HepG2 (cell line): ENCODE measurements at regions not wholly inside any gene's neighbourhood (a gene's known extent, or its start where the extent isn't known, plus 50 kb on each side); places are given as distances from the start of the nearest gene placed in this dataset.

Source experiments
- ATAC-seq: fragments of 200-7000 bp; cut with Tn5 transposase; 3 replicates; pipeline ENCODE4 v1.9.1; 2020; ENCODE audit warnings: mild to moderate bottlenecking, moderate library complexity
- BruUV-seq: library from RNA; stranded (reverse); fragments of 400-500 nt; replicated peaks from 2 replicates; lab custom pipeline; 2021; lab: Mats Ljungman, UMichigan
- CTCF ChIA-PET: fragments of 300-600 bp; formaldehyde crosslinking; extraction: SDS; loops from one replicate; lab custom pipeline; 2021; ENCODE audit warnings: low total read pairs, inconsistent platforms, low intra/inter-chr PET ratio; lab: Yijun Ruan, JAX
- POLR2A ChIA-PET: fragments of 350-600 bp; sonication (Branson Sonifier 250); formaldehyde crosslinking; loops from one replicate; lab custom pipeline; 2020; ENCODE audit warnings: antibody characterized with exemption, inconsistent platforms; lab: Yijun Ruan, JAX
- DNase-seq: peaks from one replicate; pipeline ENCODE4 v3.0.0-alpha.2; 2015; ENCODE audit warnings: low spot score
- FAIRE-seq: peaks from 3 replicates; lab custom pipeline; 2011; peaks lifted over from hg19 to GRCh38; lab: Jason Lieb, UNC
- H2AFZ ChIP-seq: one replicate; pipeline ENCODE4 v1.6.1; 2011; ENCODE audit warnings: low read length, inconsistent platforms
- H3K27ac ChIP-seq: fragments of 300-600 bp; 3 replicates; pipeline ENCODE4 v1.8.0; 2011; ENCODE audit warnings: mixed run types, mild to moderate bottlenecking, mixed read lengths, low read length, inconsistent platforms; ENCODE audit not compliant: insufficient read depth; ENCODE audit errors: extremely low read length
- H3K27me3 ChIP-seq, 2 experiments: fragments of 200-600 bp in 1 of 2; 2 replicates in 1 of 2; 3 replicates in 1 of 2; pipeline versions ENCODE4 v1.6.0 to v1.8.0; 2011; ENCODE audit warnings: low read length in 2 of 2, mild to moderate bottlenecking in 2 of 2, moderate library complexity in 2 of 2, inconsistent platforms in 1 of 2; ENCODE audit not compliant: insufficient read depth in 2 of 2, control insufficient read depth in 1 of 2
- H3K36me3 ChIP-seq, 2 experiments: fragments of 200-600 bp in 1 of 2; replicated peaks in 1 of 2; 2 replicates in 1 of 2; 3 replicates in 1 of 2; pipeline versions ENCODE4 v1.5.1 to v1.8.0; 2011; ENCODE audit warnings: low read length in 2 of 2, inconsistent platforms in 1 of 2; ENCODE audit not compliant: insufficient read depth in 2 of 2, control insufficient read depth in 1 of 2
- H3K4me1 ChIP-seq: 2 replicates; pipeline ENCODE4 v1.5.1; 2012; ENCODE audit warnings: low read length, inconsistent platforms; ENCODE audit not compliant: insufficient read depth
- H3K4me2 ChIP-seq: 2 replicates; pipeline ENCODE4 v1.6.0; 2011; ENCODE audit warnings: low read depth, low read length, inconsistent platforms
- H3K4me3 ChIP-seq, 3 experiments: fragments of 200-600 bp in 1 of 3; sonication (generic), shearing (Covaris generic) in 1 of 3; replicated peaks in 1 of 3; 2 replicates each; pipeline ENCODE4 v1.5.1; 2011 to 2016; ENCODE audit warnings: low read length in 3 of 3, inconsistent platforms in 2 of 3, low read depth in 2 of 3, mild to moderate bottlenecking in 2 of 3, control low read depth in 1 of 3, mixed read lengths in 1 of 3; ENCODE audit not compliant: insufficient read depth in 1 of 3
- H3K79me2 ChIP-seq: one replicate; pipeline ENCODE4 v1.6.1; 2011; ENCODE audit warnings: low read length, inconsistent platforms; ENCODE audit not compliant: insufficient read depth
- H3K9ac ChIP-seq: 2 replicates; pipeline ENCODE4 v1.6.0; 2011; ENCODE audit warnings: mild to moderate bottlenecking, low read depth, low read length, inconsistent platforms; ENCODE audit not compliant: insufficient read depth
- H3K9me3 ChIP-seq: 2 replicates; pipeline ENCODE4 v1.5.1; 2012; ENCODE audit warnings: mild to moderate bottlenecking, low read length
- H4K20me1 ChIP-seq: 2 replicates; pipeline ENCODE4 v1.6.0; 2011; ENCODE audit warnings: inconsistent platforms, mild to moderate bottlenecking, low read length, moderate library complexity; ENCODE audit not compliant: insufficient read depth
- AGO1 ChIP-seq: fragments of 200-400 bp; formaldehyde crosslinking; IDR thresholded peaks from 2 replicates; pipeline ENCODE4 v1.6.1; 2017; ENCODE audit warnings: mild to moderate bottlenecking, low read depth, low read length, moderate library complexity; ENCODE audit not compliant: poor library complexity, severe bottlenecking
- CBFB ChIP-seq: sonication (generic); formaldehyde crosslinking; IDR thresholded peaks from 2 replicates; pipeline ENCODE4 v1.4.0; 2020; ENCODE audit warnings: missing genetic modification reagents
- CREB1 ChIP-seq, 2 experiments: fragments of 450-650 bp in 1 of 2; IDR thresholded peaks; 2 replicates each; pipeline ENCODE4 v1.6.1; 2016 to 2017; ENCODE audit warnings: control low read depth in 1 of 2, mild to moderate bottlenecking in 1 of 2, missing compliant biosample characterization in 1 of 2, missing genetic modification characterization in 1 of 2
- FOXP1 ChIP-seq, 2 experiments: fragments of 450-650 bp in 1 of 2; IDR thresholded peaks; 2 replicates each; pipeline ENCODE4 v1.6.1; 2017 to 2018; ENCODE audit warnings: antibody characterized with exemption in 1 of 2
- IKZF1 ChIP-seq: fragments of 450-650 bp; IDR thresholded peaks from 2 replicates; pipeline ENCODE4 v1.7.1; 2016
- JUN ChIP-seq: sonication (generic); formaldehyde crosslinking; IDR thresholded peaks from 2 replicates; pipeline ENCODE4 v1.4.0; 2020; ENCODE audit warnings: mild to moderate bottlenecking, missing genetic modification reagents
- MAF1 ChIP-seq: sonication (generic); formaldehyde crosslinking; IDR thresholded peaks from 2 replicates; pipeline ENCODE4 v1.5.0; 2020; ENCODE audit warnings: missing genetic modification reagents, borderline replicate concordance
- PAX8 ChIP-seq: sonication (generic); formaldehyde crosslinking; IDR thresholded peaks from 2 replicates; pipeline ENCODE4 v1.8.0; 2022; ENCODE audit warnings: mild to moderate bottlenecking, missing genetic modification reagents, borderline replicate concordance
- ZBTB20 ChIP-seq: sonication (generic); formaldehyde crosslinking; IDR thresholded peaks from 2 replicates; pipeline ENCODE4 v1.8.1; 2023; ENCODE audit warnings: missing genetic modification reagents, low read depth, mild to moderate bottlenecking, borderline replicate concordance
- ZNF468 ChIP-seq: sonication (generic); formaldehyde crosslinking; IDR thresholded peaks from 2 replicates; pipeline ENCODE4 v1.8.0; 2022; ENCODE audit warnings: mild to moderate bottlenecking, moderate library complexity, missing genetic modification reagents
- ZNF772 ChIP-seq: sonication (generic); formaldehyde crosslinking; IDR thresholded peaks from 2 replicates; pipeline ENCODE4 v1.5.0; 2020; ENCODE audit warnings: mild to moderate bottlenecking, missing genetic modification reagents
- WGBS: methylation state at CpG from one replicate; pipeline ENCODE4 v1.1.6; 2017; ENCODE audit warnings: low lambda C conversion rate; 5-methylcytosine and 5-hydroxymethylcytosine counted together
- in situ Hi-C: cut with HindIII; loops from 2 replicates; pipeline ENCODE4 v1.10.0; 2017; ENCODE audit warnings: low pct_unique_long_range_greater_than_20kb; ENCODE audit not compliant: extremely low pct_ligation_motif_present
- intact Hi-C: fragments of 100-400 bp; cut with micrococcal nuclease; formaldehyde crosslinking; loops from one replicate; pipeline ENCODE4 v1.10.0; 2022; ENCODE audit not compliant: unreplicated experiment
- TF ChIP-seq, protein P1 (sequence below): sonication (generic); formaldehyde crosslinking; IDR thresholded peaks from 2 replicates; pipeline ENCODE4 v1.5.1; 2020; ENCODE audit warnings: mild to moderate bottlenecking, missing genetic modification reagents, moderate library complexity
- TF ChIP-seq, protein P2 (sequence below): sonication (generic); formaldehyde crosslinking; IDR thresholded peaks from 2 replicates; pipeline ENCODE4 v1.5.1; 2020; ENCODE audit warnings: missing genetic modification reagents, mild to moderate bottlenecking, borderline replicate concordance
- TF ChIP-seq, protein P3 (sequence below): sonication (generic); formaldehyde crosslinking; IDR thresholded peaks from 2 replicates; pipeline ENCODE4 v1.4.0; 2020; ENCODE audit warnings: missing genetic modification reagents

DNA sequence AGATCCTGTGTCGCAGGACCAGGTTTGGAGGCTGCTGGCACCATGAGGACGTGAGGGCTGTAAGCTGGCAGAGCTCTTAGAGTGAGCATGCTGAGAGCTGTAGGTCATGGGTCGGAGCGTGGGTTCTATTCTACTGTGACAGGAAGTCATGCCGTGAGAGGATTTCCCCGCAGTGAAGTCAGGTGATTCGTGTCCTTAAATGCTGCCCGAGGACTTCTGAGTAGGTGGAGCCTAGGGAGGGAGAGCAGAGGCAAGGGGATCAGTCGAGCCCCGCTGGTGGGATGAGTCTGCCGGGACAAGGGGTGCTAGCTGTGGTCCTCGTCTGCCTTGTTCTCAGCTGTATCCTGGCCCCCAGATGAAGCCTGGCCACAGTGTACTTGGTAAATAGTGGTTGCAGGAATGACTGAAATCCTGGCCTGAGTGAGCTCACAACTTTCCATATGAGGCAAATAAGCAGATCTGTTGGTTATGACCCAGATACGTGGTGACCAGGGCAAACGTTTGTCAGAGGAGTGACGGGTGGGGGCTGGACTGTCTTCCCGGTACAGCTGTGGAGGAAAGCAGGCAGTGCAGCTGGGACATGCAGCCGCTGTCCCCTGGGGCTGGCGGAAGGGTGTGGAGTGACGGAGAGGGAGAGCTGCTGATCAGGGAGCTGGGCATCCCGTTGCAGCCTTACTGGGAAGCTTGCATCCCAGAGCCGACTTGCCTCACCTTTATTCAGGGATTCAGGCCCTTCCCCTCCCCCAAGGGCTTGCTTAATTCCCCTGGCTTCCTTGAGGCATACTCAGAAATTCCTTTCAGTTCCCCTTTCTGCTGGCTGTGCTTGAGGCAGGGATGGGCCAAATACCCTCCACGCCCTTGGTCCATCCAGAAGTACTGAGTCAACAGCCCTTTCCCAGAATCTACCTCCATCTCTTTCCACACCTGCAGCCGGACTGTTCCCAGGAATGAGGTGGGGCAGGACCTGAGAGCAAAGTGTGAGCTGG, 250.9 kb upstream of the RREB1 start (continued):
- TF ChIP-seq MAF1 (CRISPR knock-in tag) (no peak), CREB1 (IDR thresholded peaks at IDR 0.05) (0 out of 2 replicates have a peak, but pooled peaks have one; percentile 17), CREB1 (CRISPR knock-in tag; IDR thresholded peaks at IDR 0.05) (no peak)
- TF ChIP-seq, protein P1, sequence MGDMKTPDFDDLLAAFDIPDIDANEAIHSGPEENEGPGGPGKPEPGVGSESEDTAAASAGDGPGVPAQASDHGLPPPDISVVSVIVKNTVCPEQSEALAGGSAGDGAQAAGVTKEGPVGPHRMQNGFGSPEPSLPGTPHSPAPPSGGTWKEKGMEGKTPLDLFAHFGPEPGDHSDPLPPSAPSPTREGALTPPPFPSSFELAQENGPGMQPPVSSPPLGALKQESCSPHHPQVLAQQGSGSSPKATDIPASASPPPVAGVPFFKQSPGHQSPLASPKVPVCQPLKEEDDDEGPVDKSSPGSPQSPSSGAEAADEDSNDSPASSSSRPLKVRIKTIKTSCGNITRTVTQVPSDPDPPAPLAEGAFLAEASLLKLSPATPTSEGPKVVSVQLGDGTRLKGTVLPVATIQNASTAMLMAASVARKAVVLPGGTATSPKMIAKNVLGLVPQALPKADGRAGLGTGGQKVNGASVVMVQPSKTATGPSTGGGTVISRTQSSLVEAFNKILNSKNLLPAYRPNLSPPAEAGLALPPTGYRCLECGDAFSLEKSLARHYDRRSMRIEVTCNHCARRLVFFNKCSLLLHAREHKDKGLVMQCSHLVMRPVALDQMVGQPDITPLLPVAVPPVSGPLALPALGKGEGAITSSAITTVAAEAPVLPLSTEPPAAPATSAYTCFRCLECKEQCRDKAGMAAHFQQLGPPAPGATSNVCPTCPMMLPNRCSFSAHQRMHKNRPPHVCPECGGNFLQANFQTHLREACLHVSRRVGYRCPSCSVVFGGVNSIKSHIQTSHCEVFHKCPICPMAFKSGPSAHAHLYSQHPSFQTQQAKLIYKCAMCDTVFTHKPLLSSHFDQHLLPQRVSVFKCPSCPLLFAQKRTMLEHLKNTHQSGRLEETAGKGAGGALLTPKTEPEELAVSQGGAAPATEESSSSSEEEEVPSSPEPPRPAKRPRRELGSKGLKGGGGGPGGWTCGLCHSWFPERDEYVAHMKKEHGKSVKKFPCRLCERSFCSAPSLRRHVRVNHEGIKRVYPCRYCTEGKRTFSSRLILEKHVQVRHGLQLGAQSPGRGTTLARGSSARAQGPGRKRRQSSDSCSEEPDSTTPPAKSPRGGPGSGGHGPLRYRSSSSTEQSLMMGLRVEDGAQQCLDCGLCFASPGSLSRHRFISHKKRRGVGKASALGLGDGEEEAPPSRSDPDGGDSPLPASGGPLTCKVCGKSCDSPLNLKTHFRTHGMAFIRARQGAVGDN: 0 out of 2 replicates have a peak, but pooled peaks have one; percentile 11

DNA sequence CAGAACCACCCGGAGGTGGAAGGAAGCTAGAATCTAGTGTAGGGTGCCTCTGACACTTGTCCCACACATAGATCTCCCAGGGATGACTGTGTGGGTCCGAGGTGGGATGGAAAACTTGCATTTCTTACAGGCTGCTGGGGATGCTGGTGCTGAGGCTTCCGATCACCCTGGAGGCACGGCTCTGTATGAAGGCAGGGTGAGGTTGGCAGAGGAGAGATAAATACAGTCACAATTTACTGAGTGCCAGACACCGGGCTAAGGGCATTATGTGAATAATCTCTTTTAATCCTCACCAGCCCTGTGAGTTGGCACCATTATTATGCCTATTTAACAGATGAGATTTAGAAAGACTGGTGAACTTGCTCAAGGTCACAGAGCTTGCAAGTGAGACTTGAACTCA, 250.2 kb upstream of the RREB1 start:
- no TSS peak for BruUV-seq
- ChIA-PET CTCF (no interaction called here), POLR2A (no interaction called here)
- ATAC-seq: no peak
- DNase-seq: no peak
- no peak for FAIRE-seq
- Histone ChIP-seq H4K20me1 (no peaks in the 10 kb centered on the region), H3K4me2 (no peak overlapping the region), H3K27ac (no peak overlapping the region), H3K9ac (no peak overlapping the region), H3K9me3 (no peaks in the 10 kb centered on the region), H3K36me3 (no peaks in the 10 kb centered on the region), H2AFZ (no peak overlapping the region), H3K4me1 (peaks cover 5% of the 10 kb centered on the region; the same call in 1 of the 2 replicates), H3K4me3 (no peak overlapping the region), H3K27me3 (peaks cover 2 to 11% of the 10 kb centered on the region in 2 experiments; a peak in 1 of 5 replicates), H3K79me2 (no peaks in the 10 kb centered on the region)
- 31% methylated on average over 5 of the region's 5 CpGs for WGBS
- in situ Hi-C loops: no loop called here
- intact Hi-C loops: no loop called here
- TF ChIP-seq, protein P2, sequence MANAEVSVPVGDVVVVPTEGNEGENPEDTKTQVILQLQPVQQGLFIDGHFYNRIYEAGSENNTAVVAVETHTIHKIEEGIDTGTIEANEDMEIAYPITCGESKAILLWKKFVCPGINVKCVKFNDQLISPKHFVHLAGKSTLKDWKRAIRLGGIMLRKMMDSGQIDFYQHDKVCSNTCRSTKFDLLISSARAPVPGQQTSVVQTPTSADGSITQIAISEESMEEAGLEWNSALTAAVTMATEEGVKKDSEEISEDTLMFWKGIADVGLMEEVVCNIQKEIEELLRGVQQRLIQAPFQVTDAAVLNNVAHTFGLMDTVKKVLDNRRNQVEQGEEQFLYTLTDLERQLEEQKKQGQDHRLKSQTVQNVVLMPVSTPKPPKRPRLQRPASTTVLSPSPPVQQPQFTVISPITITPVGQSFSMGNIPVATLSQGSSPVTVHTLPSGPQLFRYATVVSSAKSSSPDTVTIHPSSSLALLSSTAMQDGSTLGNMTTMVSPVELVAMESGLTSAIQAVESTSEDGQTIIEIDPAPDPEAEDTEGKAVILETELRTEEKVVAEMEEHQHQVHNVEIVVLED (CRISPR knock-in tag): no peak
- TF ChIP-seq, protein P3, sequence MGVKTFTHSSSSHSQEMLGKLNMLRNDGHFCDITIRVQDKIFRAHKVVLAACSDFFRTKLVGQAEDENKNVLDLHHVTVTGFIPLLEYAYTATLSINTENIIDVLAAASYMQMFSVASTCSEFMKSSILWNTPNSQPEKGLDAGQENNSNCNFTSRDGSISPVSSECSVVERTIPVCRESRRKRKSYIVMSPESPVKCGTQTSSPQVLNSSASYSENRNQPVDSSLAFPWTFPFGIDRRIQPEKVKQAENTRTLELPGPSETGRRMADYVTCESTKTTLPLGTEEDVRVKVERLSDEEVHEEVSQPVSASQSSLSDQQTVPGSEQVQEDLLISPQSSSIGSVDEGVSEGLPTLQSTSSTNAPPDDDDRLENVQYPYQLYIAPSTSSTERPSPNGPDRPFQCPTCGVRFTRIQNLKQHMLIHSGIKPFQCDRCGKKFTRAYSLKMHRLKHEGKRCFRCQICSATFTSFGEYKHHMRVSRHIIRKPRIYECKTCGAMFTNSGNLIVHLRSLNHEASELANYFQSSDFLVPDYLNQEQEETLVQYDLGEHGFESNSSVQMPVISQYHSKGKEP (CRISPR knock-in tag): no peak
- TF ChIP-seq CBFB (CRISPR knock-in tag) (no peak), AGO1 (no peak), PAX8 (CRISPR knock-in tag) (no peak), ZBTB20 (CRISPR knock-in tag) (no peak), FOXP1 (IDR thresholded peaks at IDR 0.05) (no peak), FOXP1 (CRISPR knock-in tag; IDR thresholded peaks at IDR 0.05) (no peak), IKZF1 (no peak), ZNF468 (CRISPR knock-in tag) (no peak), ZNF772 (CRISPR knock-in tag) (no peak), JUN (CRISPR knock-in tag) (no peak)
